GM06990 (cell line): ENCODE measurements at regions not wholly inside any gene's neighbourhood (a gene's known extent, or its start where the extent isn't known, plus 50 kb on each side); places are given as distances from the start of the nearest gene placed in this dataset.
"Not testable (repeated sequence)": the region's sequence is repeated elsewhere in the genome, so short reads cannot be mapped to it uniquely, and the experiment has no call there.

ENCODE experiments used
- DNase-seq: peaks from one replicate; pipeline ENCODE4 v3.0.0-alpha.2; 2011; ENCODE audit not compliant: insufficient read length; ENCODE audit errors: extremely low read depth
- H3K27me3 ChIP-seq: replicated peaks from 2 replicates; pipeline ENCODE4 v1.6.0; 2011; ENCODE audit warnings: low read length; ENCODE audit not compliant: control insufficient read depth, insufficient read depth
- H3K36me3 ChIP-seq: 2 replicates; pipeline ENCODE4 v1.5.1; 2011; ENCODE audit warnings: low read length; ENCODE audit not compliant: control insufficient read depth, insufficient read depth
- H3K4me3 ChIP-seq: replicated peaks from 2 replicates; pipeline ENCODE4 v1.5.1; 2011; ENCODE audit warnings: low read depth, mild to moderate bottlenecking, control low read depth, low read length
- CTCF ChIP-seq: IDR thresholded peaks from 2 replicates; pipeline ENCODE4 v1.5.1; 2011; ENCODE audit warnings: low read length, control low read depth, mild to moderate bottlenecking, inconsistent platforms; ENCODE audit not compliant: insufficient read depth, poor library complexity, severe bottlenecking

GRCh38 chr2:5190023-5190422 is 502.2 kb upstream of the SOX11 start:
- TF ChIP-seq CTCF: no peak
- no peak overlapping the region for H3K4me3 ChIP-seq
- no peaks in the 10 kb centered on the region for H3K27me3 ChIP-seq
- DNase-seq: no peak
- H3K36me3 ChIP-seq: no peaks in the 10 kb centered on the region

GRCh38 chr2:5195636-5196035 is 496.5 kb upstream of the SOX11 start:
- Histone ChIP-seq H3K27me3 (no peaks in the 10 kb centered on the region), H3K4me3 (no peak overlapping the region), H3K36me3 (no peaks in the 10 kb centered on the region)
- no peak for TF ChIP-seq CTCF
- no peak for DNase-seq

- DNase-seq: no peak
- Histone ChIP-seq H3K36me3 (no peaks in the 10 kb centered on the region), H3K4me3 (no peak overlapping the region), H3K27me3 (no peaks in the 10 kb centered on the region)
- no peak for TF ChIP-seq CTCF
Observed at GRCh38 chr2:5203134-5203755, 488.9 kb upstream of the SOX11 start.

- H3K27me3 ChIP-seq, DNase-seq, H3K4me3 ChIP-seq, H3K36me3 ChIP-seq: not testable (repeated sequence)
Observed at GRCh38 chr2:5206742-5207141, 485.4 kb upstream of the SOX11 start.

DNA sequence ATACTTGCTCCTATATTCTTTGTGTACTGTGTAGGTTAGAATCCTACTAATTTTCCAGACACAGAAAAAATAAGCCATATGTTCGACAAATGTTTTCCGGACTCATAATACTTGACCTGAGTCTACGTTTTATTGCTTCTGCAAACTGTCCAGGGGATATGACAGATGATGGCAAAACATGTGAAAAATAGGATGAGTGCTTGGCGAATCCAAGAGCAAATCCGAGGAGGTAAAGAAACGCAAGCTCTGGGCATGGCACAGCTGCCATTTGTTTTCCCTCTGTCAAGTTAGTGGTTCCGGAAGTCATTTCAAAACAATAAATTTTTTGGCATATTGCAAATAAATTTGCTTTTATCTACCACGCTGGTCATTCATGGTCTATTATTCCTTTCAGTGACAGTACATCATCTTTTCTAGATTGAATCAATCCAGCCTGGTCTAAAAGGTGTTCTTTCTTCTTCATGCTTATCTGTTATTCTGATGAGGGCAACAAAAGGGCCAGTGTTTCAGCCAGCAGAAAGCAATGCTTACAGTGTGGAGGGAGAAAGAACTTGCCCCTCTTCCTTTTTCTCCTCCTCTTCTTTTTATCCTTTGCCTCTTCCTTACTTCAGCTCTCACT is 476.1 kb upstream of the SOX11 start:
- H3K4me3 ChIP-seq: no peak overlapping the region
- no peaks in the 10 kb centered on the region for H3K27me3 ChIP-seq
- TF ChIP-seq CTCF: no peak
- H3K36me3 ChIP-seq: no peaks in the 10 kb centered on the region
- DNase-seq: no peak

- Histone ChIP-seq H3K4me3 (no peak overlapping the region), H3K36me3 (no peaks in the 10 kb centered on the region), H3K27me3 (no peaks in the 10 kb centered on the region)
- no peak for DNase-seq
- no peak for TF ChIP-seq CTCF
Observed at GRCh38 chr2:5227062-5227699, 465.0 kb upstream of the SOX11 start.
